WERI-Rb-1 (cell line): ENCODE measurements at regions not wholly inside any gene's neighbourhood (a gene's known extent, or its start where the extent isn't known, plus 50 kb on each side); places are given as distances from the start of the nearest gene placed in this dataset.

ENCODE experiments used
- DNase-seq: peaks from one replicate; pipeline ENCODE4 v3.0.0-alpha.2; 2020
- H3K27ac ChIP-seq: fragments of 250-450 bp; sonication (Bioruptor Pico); 2 replicates; pipeline ENCODE4 v1.5.1; 2020; ENCODE audit warnings: mild to moderate bottlenecking, moderate library complexity
- H3K27me3 ChIP-seq: fragments of 250-450 bp; sonication (Bioruptor Pico); 2 replicates; pipeline ENCODE4 v1.5.1; 2021; ENCODE audit warnings: mild to moderate bottlenecking, low read depth, moderate library complexity; ENCODE audit not compliant: insufficient read depth, severe bottlenecking
- H3K36me3 ChIP-seq: fragments of 250-450 bp; sonication (Bioruptor Pico); 2 replicates; pipeline ENCODE4 v1.5.1; 2020; ENCODE audit warnings: mild to moderate bottlenecking, moderate library complexity
- H3K4me3 ChIP-seq: 2 replicates; pipeline ENCODE4 v1.5.1; 2011; ENCODE audit warnings: low read depth, mild to moderate bottlenecking, control low read depth, low read length
- H3K9me3 ChIP-seq: fragments of 250-450 bp; sonication (Bioruptor Pico); 2 replicates; pipeline ENCODE4 v1.5.1; 2021; ENCODE audit warnings: mild to moderate bottlenecking, moderate library complexity; ENCODE audit not compliant: severe bottlenecking
- TF ChIP-seq, protein P1 (sequence below): IDR thresholded peaks from 2 replicates; pipeline ENCODE4 v1.5.1; 2011; ENCODE audit warnings: low read depth, mild to moderate bottlenecking, control low read depth, inconsistent platforms, low read length

DNA sequence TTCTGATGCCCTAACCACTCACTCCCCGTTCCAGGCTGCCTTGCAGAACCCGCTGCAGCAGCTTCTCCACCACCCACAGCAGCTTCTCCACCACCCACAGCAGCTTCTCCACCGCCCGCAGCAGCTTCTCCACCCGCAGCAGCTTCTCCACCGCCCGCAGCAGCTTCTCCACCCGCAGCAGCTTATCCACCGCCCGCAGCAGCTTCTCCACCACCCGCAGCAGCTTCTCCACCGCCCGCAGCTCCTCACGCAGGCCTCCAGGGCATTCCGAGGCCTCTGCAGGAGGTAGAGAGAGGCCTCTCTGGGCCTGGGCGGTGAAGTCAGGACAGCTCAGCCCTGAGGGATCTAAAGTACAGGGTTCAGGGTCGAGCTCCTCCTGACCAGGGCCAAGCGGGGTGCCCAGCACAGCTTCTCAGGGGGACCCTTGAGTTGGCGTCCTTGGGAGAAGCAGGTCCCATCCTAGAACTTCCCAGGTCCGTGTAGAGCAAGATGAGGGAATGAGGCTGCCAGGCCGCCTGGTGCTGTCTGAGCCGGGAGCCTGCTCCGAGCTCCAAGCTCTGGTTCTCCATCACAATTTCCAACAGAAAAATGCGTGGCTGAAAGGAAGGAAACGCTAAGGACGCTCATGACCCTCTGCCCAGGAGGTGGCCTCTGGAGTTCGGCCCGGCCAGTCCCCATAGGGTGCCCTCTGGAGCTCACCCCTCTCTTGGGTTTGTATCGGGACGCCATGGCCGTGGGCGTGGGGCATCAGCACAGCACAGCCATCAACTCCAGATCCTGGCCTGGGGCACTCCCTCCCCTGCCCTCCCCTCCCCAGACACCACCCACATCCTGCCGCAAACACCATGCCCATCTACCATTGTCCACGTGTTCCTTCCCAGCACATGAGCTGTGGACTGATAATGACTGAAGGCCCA lies 528.6 kb downstream of the BRD1 start:
- H3K9me3 ChIP-seq, result no peaks in the 10 kb centered on the region
- TF ChIP-seq, protein P1, sequence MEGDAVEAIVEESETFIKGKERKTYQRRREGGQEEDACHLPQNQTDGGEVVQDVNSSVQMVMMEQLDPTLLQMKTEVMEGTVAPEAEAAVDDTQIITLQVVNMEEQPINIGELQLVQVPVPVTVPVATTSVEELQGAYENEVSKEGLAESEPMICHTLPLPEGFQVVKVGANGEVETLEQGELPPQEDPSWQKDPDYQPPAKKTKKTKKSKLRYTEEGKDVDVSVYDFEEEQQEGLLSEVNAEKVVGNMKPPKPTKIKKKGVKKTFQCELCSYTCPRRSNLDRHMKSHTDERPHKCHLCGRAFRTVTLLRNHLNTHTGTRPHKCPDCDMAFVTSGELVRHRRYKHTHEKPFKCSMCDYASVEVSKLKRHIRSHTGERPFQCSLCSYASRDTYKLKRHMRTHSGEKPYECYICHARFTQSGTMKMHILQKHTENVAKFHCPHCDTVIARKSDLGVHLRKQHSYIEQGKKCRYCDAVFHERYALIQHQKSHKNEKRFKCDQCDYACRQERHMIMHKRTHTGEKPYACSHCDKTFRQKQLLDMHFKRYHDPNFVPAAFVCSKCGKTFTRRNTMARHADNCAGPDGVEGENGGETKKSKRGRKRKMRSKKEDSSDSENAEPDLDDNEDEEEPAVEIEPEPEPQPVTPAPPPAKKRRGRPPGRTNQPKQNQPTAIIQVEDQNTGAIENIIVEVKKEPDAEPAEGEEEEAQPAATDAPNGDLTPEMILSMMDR, result no peak
- H3K27me3 ChIP-seq, result no peaks in the 10 kb centered on the region
- DNase-seq, result no peak
- no peaks in the 10 kb centered on the region for H3K36me3 ChIP-seq
- H3K27ac ChIP-seq, result no peak overlapping the region
- no peak overlapping the region for H3K4me3 ChIP-seq

DNA sequence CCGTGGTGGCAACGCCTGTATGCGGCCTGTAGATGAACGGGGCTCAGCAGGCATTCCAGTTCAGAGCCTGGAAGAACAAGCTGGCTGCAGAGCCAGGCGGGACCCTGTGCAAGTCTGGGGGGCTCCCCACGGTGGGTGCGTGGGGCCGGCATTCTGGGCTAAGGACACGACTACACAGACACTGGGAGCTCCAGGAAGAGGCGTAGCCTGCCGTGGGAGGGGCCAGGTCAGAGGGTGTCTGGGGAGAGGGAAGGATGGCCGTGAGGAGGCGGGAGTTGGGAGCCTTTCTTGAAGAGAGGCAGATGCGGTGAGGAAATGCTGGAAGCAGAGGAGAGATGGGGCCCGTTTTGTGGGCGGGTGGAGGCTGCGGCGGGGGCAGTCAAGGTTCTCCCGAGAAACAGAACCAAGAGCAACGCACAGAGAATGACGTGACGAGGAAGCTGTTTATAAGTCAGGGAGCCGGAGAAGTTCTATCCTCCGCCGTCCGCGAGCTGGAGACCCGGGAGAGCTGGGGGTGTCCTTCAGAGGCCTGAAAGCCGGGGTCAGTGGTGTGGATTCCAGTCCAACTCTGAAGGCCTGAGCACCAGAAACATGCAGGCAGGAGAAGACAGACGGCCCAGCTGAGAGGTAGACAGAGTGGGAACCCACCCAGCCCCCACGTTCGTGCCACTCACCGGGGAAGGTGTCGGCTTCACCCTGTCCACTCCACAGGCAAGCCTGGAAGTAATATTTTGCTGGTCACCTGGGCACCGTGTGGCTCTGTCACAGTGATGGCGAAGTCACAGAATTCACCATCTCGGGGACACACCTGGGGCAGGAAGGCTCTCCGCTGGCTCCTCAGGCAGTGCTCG lies 529.6 kb downstream of the BRD1 start:
- Histone ChIP-seq H3K36me3 (no peaks in the 10 kb centered on the region), H3K4me3 (no peak overlapping the region), H3K27me3 (no peaks in the 10 kb centered on the region), H3K27ac (no peak overlapping the region), H3K9me3 (peaks cover 6% of the 10 kb centered on the region)
- TF ChIP-seq, protein P1, result no peak
- no peak for DNase-seq

DNA sequence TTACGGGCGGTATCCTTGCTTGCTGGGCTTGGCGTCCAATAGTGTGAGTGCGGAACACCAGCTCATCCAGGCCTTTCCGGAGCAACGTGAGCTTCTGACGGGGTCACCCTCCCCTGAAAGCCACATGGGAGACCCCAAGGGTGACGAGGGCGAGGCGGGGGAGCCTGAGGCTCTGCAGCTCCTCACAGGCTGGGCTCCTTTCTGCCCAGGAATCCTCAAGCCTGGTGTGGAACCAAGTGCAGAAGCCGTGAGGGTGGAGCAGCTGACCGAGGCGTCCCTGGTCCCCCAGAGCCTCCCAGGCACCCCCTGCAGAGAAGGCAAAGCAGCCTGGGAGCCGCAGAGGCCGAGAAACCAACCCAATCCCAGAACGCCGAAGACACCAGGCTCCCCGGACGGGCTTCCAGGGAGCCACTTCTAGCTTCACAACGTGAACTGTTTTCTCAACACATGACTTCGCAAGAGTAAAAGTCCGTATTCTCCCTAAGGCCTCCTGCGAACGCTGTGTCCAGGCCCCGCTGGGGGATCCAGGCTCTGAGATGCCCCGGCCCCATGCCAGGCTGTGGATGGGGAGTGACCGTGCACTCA lies 530.3 kb downstream of the BRD1 start:
- Histone ChIP-seq H3K27me3 (no peaks in the 10 kb centered on the region), H3K4me3 (no peak overlapping the region), H3K36me3 (no peaks in the 10 kb centered on the region), H3K9me3 (peaks cover 11% of the 10 kb centered on the region), H3K27ac (no peak overlapping the region)
- no peak for DNase-seq
- TF ChIP-seq, protein P1, result no peak

DNA sequence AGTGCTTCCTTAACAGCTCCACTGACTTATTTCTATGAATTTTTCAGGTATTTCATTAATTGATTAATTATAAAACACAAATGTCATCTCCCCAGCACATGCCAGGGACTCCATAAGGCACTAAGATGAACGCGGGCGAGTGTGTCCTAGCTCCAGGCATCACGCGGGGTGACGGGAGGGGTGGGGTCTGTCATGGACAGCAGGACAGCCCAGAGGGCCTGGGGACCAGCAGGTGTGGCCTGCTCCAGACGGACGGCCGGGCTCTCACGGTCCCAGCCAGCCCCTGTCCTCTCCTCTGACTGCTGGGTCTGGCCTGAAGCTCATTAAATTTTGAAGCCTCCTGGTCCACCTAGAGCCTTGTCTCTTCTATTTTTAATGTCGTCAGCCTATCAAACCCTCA lies 531.1 kb downstream of the BRD1 start:
- no peak overlapping the region for H3K4me3 ChIP-seq

DNA sequence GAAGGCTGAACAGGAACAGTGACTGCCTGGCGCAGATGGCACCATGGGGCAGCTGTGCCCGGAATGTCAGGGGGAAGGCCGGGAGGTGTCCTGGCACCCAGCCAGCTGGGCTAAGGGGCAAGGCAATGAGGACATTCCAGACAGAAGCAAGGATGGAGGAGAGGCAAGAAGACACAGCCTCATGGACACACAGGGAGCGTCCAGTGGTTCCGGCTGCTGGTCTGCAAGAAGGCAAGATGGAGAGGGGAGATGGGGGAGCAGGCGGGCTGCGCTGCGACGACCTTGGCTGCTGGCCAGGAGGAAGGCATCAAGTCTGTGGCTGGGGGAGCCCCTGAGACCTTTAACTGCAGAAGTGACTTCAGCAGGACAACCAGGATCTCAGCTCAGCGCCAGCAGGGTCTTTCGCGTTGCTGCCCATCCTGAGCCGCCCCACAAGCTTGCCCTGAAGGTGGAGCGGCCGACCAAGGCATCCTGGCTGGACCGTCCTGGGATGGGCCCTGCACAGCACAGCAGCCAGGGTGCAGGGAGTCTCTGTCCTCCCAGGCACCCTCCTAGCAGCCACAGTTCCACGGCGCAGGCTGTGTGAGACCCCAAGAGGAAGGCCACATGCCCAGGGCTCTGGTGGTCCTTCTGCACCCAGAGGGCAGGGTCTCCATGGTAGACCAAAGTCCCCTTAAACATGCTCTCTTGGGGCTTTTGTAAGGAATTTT lies 531.7 kb downstream of the BRD1 start:
- Histone ChIP-seq H3K4me3 (no peak overlapping the region), H3K9me3 (peaks cover 11% of the 10 kb centered on the region), H3K36me3 (no peaks in the 10 kb centered on the region), H3K27ac (no peak overlapping the region), H3K27me3 (no peaks in the 10 kb centered on the region)
- DNase-seq, result no peak
- TF ChIP-seq, protein P1, result no peak

More for the DNA sequence above, 531.1 kb downstream of the BRD1 start:
- no peak overlapping the region for H3K27ac ChIP-seq
- no peaks in the 10 kb centered on the region for H3K36me3 ChIP-seq
- no peaks in the 10 kb centered on the region for H3K27me3 ChIP-seq
- DNase-seq, result no peak
- TF ChIP-seq, protein P1, result no peak
- H3K9me3 ChIP-seq, result peaks cover 11% of the 10 kb centered on the region
